GM19467 (cell line): ENCODE measurements at regions not wholly inside any gene's neighbourhood (a gene's known extent, or its start where the extent isn't known, plus 50 kb on each side); places are given as distances from the start of the nearest gene placed in this dataset.
"Not testable (repeated sequence)": the region's sequence is repeated elsewhere in the genome, so short reads cannot be mapped to it uniquely, and the experiment has no call there.

ENCODE experiments used
- ATAC-seq: cut with Tn5 transposase; IDR thresholded peaks from one replicate; pipeline ENCODE4 v1.9.1; 2021; ENCODE audit warnings: mild to moderate bottlenecking, moderate library complexity; ENCODE audit not compliant: unreplicated experiment

GRCh38 chr7:86209036-86209435, 434.7 kb upstream of the GRM3 start:
- no peak for ATAC-seq

- ATAC-seq = no peak
These were observed 436.0 kb upstream of the GRM3 start for GRCh38 chr7:86207740-86208139.

GRCh38 chr7:86202833-86203232, 440.9 kb upstream of the GRM3 start:
- ATAC-seq = no peak

GRCh38 chr7:86201767-86202166, 441.9 kb upstream of the GRM3 start:
- ATAC-seq = no peak

GRCh38 chr7:86199881-86200614, 443.7 kb upstream of the GRM3 start:
- ATAC-seq = no peak

- ATAC-seq = no peak
These were observed 453.4 kb upstream of the GRM3 start for GRCh38 chr7:86190351-86190750.

- ATAC-seq = no peak
These were observed 462.2 kb upstream of the GRM3 start for GRCh38 chr7:86181474-86181873.

GRCh38 chr7:86164827-86165226, 478.9 kb upstream of the GRM3 start:
- ATAC-seq = no peak

GRCh38 chr7:86158111-86158510, 485.6 kb upstream of the GRM3 start:
- ATAC-seq = no peak

GRCh38 chr7:86155623-86156022, 488.1 kb upstream of the GRM3 start:
- no peak for ATAC-seq

- ATAC-seq = no peak
These were observed 490.8 kb upstream of the GRM3 start for GRCh38 chr7:86152926-86153325.

- no peak for ATAC-seq
These were observed 494.6 kb upstream of the GRM3 start for GRCh38 chr7:86149024-86149665.

- ATAC-seq = no peak
These were observed 495.2 kb upstream of the GRM3 start for GRCh38 chr7:86148501-86148900.

GRCh38 chr7:86137343-86137742, 506.4 kb upstream of the GRM3 start:
- no peak for ATAC-seq

GRCh38 chr7:86130268-86130667, 513.4 kb upstream of the GRM3 start:
- no peak for ATAC-seq

- no peak for ATAC-seq
These were observed 520.2 kb upstream of the GRM3 start for GRCh38 chr7:86123476-86123875.

- no peak for ATAC-seq
These were observed 549.5 kb upstream of the GRM3 start for GRCh38 chr7:86094166-86094669.

GRCh38 chr7:86091369-86091768, 552.3 kb upstream of the GRM3 start:
- no peak for ATAC-seq

GRCh38 chr7:86089455-86089854, 554.3 kb upstream of the GRM3 start:
- no peak for ATAC-seq

GRCh38 chr7:86064572-86064971, 579.1 kb upstream of the GRM3 start:
- not testable (repeated sequence) for ATAC-seq

- no peak for ATAC-seq
These were observed 585.1 kb upstream of the GRM3 start for GRCh38 chr7:86058649-86059048.

- ATAC-seq = no peak
These were observed 592.8 kb upstream of the GRM3 start for GRCh38 chr7:86050918-86051317.
